Upper lobe of left lung (tissue), 4 donors: ENCODE measurements at regions not wholly inside any gene's neighbourhood (a gene's known extent, or its start where the extent isn't known, plus 50 kb on each side); places are given as distances from the start of the nearest gene placed in this dataset.

Experiments used
- EP300 ChIP-seq, 4 donors: sonication (generic); formaldehyde crosslinking; IDR thresholded peaks; one replicate each; pipeline ENCODE4 v1.5.1; 2017; ENCODE audit warnings: antibody characterized with exemption in 4 of 4, control low read depth in 2 of 4
- POLR2A ChIP-seq, 4 donors: fragments of 450-650 bp; IDR thresholded peaks; one replicate each; pipeline ENCODE4 v1.5.1; 2016 to 2017; ENCODE audit warnings: antibody characterized with exemption in 4 of 4, mild to moderate bottlenecking in 2 of 4
- POLR2AphosphoS5 ChIP-seq, 2 donors: sonication (generic); formaldehyde crosslinking; IDR thresholded peaks; one replicate each; pipeline ENCODE4 v1.5.1; 2017; ENCODE audit warnings: antibody characterized with exemption in 2 of 2
- TF ChIP-seq, protein P1 (sequence below), 6 experiments: fragments of 450-650 bp in 4 of 6; fragments of 200-600 bp in 2 of 6; sonication (generic) in 2 of 6; IDR thresholded peaks; one replicate each; pipeline ENCODE4 v1.5.1; 2016 to 2019; ENCODE audit warnings: antibody characterized with exemption in 6 of 6

DNA sequence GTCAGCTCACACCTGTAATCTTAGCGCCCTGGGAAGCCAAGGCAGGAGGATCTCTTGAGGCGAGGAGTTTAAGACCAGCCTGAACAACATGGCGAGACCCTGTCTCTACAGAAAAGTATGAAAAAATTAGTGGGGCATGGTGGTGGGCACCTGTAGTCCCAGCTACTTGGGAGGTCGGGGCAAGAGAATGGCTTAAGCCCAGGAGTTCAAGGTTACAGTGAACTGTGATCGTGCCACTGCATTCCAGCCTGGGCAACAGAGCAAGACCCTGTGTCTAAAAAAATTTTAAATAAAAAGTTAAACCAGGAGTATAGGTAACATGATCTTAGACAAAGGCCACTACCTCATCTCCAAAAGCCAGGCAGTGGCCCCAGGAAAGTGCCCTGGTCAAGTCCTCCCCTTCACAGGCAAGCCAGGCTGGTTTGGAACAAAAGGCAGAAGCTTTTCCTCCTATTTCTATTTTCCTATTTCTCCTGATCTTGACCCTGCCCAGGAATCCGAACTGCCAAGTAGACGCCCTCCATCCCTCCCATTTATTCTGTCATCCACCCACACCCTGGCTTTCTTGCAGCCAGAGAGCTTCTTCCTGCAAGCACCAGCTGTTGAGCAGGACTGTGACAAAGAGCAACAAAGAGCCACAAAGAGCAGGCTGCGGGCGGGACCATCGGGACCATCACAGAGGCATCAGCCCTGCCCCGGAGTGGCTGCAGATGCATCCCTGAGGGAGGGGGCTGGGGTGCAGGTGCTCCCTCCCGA, 149.9 kb upstream of the AFDN start:
- TF ChIP-seq, protein P1, sequence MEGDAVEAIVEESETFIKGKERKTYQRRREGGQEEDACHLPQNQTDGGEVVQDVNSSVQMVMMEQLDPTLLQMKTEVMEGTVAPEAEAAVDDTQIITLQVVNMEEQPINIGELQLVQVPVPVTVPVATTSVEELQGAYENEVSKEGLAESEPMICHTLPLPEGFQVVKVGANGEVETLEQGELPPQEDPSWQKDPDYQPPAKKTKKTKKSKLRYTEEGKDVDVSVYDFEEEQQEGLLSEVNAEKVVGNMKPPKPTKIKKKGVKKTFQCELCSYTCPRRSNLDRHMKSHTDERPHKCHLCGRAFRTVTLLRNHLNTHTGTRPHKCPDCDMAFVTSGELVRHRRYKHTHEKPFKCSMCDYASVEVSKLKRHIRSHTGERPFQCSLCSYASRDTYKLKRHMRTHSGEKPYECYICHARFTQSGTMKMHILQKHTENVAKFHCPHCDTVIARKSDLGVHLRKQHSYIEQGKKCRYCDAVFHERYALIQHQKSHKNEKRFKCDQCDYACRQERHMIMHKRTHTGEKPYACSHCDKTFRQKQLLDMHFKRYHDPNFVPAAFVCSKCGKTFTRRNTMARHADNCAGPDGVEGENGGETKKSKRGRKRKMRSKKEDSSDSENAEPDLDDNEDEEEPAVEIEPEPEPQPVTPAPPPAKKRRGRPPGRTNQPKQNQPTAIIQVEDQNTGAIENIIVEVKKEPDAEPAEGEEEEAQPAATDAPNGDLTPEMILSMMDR (IDR thresholded peaks at IDR 0.05) = no peak
- TF ChIP-seq POLR2A (IDR thresholded peaks at IDR 0.05) = no peak
- TF ChIP-seq EP300 (IDR thresholded peaks at IDR 0.05) = no peak
- peak in 1 of 2 donors; percentile 30 for TF ChIP-seq POLR2AphosphoS5 (IDR thresholded peaks at IDR 0.05)
